ENCODE measurements at regions not wholly inside any gene's neighbourhood (a gene's known extent, or its start where the extent isn't known, plus 50 kb on each side); places are given as distances from the start of the nearest gene placed in this dataset.

DNA sequence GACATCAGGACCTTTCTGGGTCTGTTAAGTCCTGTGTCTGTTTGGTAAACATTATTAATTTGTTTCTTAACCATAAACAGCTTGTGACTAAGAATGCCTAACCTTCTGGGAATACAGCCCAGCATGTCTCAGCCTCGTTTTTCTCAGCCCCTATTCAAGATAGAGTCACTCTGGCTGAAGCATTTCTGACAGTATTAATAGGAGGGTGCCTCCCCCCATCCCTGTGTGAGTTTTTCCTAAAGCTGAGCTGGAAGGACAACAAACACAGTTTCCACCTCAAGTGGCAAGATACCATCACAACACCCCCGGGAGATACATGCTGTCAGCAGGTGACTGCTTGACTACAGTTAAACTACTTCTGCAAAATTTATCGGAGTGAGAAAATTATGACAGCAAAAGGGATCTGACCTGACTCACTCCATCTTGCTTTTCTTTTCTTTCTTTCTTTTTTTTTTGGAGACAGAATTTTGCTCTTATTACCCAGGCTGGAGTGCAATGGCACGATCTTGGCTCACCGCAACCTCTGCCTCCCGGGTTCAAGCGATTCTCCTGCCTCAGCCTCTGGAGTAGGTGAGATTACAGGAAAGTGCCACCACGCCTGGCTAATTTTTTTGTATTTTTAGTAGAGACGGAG, 59.3 kb upstream of the ABCC4 start:
- TF ChIP-seq, protein P1, sequence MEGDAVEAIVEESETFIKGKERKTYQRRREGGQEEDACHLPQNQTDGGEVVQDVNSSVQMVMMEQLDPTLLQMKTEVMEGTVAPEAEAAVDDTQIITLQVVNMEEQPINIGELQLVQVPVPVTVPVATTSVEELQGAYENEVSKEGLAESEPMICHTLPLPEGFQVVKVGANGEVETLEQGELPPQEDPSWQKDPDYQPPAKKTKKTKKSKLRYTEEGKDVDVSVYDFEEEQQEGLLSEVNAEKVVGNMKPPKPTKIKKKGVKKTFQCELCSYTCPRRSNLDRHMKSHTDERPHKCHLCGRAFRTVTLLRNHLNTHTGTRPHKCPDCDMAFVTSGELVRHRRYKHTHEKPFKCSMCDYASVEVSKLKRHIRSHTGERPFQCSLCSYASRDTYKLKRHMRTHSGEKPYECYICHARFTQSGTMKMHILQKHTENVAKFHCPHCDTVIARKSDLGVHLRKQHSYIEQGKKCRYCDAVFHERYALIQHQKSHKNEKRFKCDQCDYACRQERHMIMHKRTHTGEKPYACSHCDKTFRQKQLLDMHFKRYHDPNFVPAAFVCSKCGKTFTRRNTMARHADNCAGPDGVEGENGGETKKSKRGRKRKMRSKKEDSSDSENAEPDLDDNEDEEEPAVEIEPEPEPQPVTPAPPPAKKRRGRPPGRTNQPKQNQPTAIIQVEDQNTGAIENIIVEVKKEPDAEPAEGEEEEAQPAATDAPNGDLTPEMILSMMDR (IDR thresholded peaks at IDR 0.05; ENCODE audit: low read depth, low read length) = no peak
- no peak overlapping the region for H3K4me3 ChIP-seq (ENCODE audit: low read depth, low read length)

DNA sequence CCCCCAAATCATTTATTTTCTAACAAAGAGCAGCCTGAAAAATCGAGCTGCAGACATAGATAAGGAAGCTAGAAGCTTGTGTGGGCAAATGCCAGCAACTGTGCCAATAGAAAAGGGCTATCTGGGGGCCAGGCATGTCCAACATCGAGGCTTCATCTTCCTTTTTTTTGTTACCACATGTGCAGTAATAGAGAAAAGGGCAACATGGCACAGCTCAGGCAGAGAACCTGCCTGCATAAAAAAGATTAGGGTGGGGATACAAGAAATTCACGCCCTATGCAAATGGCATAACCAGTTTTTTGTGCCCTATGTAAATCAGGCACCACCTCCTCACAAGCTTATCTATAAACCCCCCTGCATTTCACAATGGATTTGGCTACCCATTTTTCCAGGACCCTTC, 60.4 kb upstream of the ABCC4 start:
- H3K4me3 ChIP-seq (ENCODE audit: low read depth, low read length) = no peak overlapping the region
- TF ChIP-seq, protein P1 (IDR thresholded peaks at IDR 0.05; ENCODE audit: low read depth, low read length) = no peak

DNA sequence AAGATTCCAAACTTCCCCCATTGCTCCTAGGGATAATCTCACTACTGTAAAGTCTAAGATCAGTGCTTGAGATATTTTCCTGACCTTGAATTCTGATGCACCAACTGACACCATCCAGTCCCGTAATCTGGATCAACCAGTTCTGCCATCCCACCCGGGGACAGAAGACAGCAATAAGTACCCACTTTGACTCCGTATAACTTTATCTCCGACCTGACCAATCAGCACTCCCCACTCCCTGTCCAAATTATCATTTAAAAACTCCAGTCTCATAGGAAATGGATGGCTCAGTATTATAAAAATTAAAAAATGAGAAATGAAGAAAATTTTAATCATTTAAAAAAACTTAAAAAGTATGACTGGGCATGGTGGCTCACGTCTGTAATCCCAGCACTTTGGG, 61.4 kb upstream of the ABCC4 start:
- TF ChIP-seq, protein P1 (IDR thresholded peaks at IDR 0.05; ENCODE audit: low read depth, low read length) = no peak
- no peak overlapping the region for H3K4me3 ChIP-seq (ENCODE audit: low read depth, low read length)

DNA sequence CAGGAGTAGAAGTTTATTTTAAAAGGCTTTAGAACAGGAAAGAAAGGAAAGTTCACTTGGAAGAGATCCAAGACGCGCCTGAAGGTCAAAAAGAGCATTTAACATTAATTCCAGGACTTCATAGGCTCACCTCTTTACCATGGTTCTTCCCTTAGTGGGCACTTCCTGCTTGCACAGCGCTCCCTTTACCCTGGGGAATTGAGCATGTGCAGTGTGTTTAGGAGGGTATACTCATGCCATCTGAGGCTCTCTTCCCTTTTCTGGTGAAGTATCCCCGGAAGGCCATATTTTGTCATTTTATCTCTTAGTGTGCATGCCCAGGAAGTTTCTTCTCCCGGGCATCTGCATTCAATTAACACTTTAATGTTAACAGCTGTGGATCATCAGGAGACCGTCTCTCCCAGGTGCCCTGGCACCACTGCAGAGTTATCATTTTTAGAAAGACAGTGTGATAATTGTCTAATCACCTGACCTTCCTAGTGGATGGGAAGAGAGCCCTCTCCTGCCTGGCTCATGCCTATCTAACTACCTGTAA, 66.1 kb upstream of the ABCC4 start:
- H3K4me3 ChIP-seq (ENCODE audit: low read depth, low read length) = no peak overlapping the region
- TF ChIP-seq, protein P1 (IDR thresholded peaks at IDR 0.05; ENCODE audit: low read depth, low read length) = no peak

DNA sequence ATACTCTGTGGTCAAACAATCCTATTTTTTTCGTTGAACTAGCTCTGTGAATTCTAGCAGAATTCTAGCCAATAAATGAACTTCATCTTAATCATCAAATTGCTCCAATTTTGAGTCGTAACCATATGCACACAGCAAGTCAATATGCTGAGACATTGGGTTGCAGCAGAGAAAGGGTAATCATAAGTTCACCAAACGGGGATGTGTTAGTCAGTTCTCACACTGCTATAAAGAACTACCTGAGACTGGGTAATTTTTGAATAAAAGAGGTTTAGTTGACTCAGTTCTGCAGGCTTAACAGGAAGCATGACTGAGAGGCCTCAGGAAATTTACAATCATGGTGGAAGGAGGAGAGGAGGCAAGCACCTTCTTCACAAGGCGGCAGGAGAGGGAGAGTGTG, 67.7 kb upstream of the ABCC4 start:
- H3K4me3 ChIP-seq (ENCODE audit: low read depth, low read length) = no peak overlapping the region
- TF ChIP-seq, protein P1 (IDR thresholded peaks at IDR 0.05; ENCODE audit: low read depth, low read length) = no peak

DNA sequence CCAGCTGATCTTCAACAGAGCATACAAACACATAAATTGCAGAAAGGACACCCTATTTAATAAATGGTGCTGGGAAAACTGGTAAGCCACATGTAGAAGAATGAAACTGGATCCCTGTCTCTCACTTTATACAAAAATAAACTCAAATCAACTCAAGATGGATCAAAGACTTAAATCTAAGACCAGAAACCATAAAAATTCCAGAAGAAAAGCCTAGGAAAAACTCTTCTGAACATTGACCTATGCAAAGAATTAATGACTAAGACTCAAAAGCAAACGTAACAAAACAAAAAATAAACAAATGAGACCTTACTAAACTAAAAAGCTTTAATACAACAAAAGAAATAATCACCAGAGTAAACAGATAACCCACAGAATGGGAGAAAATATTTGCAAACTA, 74.5 kb upstream of the ABCC4 start:
- TF ChIP-seq, protein P1 (IDR thresholded peaks at IDR 0.05; ENCODE audit: low read depth, low read length) = no peak

DNA sequence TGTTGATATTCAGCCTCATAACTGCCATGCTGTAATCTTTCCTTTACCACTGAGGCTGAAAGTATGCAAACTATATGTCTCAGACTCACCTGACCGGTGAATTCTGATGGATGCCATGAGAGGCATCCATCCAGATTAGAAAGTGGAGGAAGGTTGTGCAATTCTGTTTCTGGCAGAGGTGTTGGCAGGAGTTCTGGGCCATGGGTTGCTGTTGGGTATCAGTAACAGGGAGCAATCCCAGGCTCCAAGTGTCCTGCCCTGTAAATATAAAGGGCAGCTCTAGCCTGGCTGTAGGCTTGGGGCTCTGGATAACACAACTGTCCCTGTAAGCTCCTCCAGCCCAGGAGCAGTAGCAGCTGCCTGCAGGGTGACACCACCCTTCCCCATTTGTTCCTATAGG, 77.4 kb upstream of the ABCC4 start:
- TF ChIP-seq, protein P1 (IDR thresholded peaks at IDR 0.05; ENCODE audit: low read depth, low read length) = no peak
- H3K4me3 ChIP-seq (ENCODE audit: low read depth, low read length) = no peak overlapping the region

More for the DNA sequence above, 74.5 kb upstream of the ABCC4 start:
- H3K4me3 ChIP-seq (ENCODE audit: low read depth, low read length) = no peak overlapping the region
